Epithelial cell of esophagus (primary cell): ENCODE measurements at regions not wholly inside any gene's neighbourhood (a gene's known extent, or its start where the extent isn't known, plus 50 kb on each side); places are given as distances from the start of the nearest gene placed in this dataset.

Source experiments
- DNase-seq: peaks from one replicate; pipeline ENCODE4 v3.0.0; 2010; ENCODE audit warnings: low read depth
- H3K4me3 ChIP-seq: 2 replicates; pipeline ENCODE4 v1.5.1; 2011; ENCODE audit warnings: mild to moderate bottlenecking, low read length, control low read depth
- TF ChIP-seq, protein P1 (sequence below): IDR thresholded peaks from 2 replicates; pipeline ENCODE4 v1.5.1; 2011; ENCODE audit warnings: low read depth, mild to moderate bottlenecking, low read length, control low read depth, inconsistent platforms; ENCODE audit not compliant: insufficient read depth; ENCODE audit errors: missing control alignments

DNA sequence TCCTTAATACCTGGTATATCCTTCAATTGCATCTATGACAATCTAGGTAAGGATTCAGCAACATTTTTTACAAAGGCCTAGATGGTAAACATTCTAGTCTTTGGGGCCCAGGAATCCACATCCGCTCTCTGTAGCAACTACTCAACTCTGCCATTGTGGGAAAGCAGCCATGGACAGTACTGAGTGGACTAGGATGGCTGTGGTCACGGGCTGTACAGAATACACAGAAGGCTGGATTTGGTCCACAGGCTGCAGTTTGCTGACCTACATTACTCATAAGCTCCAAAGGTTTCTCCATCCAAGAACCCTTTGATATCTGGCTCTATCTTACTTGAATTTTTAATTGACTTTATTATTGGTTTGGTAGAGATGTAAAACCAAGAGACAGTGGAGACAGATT, 418.3 kb upstream of the LRRTM1 start:
- H3K4me3 ChIP-seq: no peak overlapping the region
- no peak for DNase-seq
- TF ChIP-seq, protein P1, sequence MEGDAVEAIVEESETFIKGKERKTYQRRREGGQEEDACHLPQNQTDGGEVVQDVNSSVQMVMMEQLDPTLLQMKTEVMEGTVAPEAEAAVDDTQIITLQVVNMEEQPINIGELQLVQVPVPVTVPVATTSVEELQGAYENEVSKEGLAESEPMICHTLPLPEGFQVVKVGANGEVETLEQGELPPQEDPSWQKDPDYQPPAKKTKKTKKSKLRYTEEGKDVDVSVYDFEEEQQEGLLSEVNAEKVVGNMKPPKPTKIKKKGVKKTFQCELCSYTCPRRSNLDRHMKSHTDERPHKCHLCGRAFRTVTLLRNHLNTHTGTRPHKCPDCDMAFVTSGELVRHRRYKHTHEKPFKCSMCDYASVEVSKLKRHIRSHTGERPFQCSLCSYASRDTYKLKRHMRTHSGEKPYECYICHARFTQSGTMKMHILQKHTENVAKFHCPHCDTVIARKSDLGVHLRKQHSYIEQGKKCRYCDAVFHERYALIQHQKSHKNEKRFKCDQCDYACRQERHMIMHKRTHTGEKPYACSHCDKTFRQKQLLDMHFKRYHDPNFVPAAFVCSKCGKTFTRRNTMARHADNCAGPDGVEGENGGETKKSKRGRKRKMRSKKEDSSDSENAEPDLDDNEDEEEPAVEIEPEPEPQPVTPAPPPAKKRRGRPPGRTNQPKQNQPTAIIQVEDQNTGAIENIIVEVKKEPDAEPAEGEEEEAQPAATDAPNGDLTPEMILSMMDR: no peak

DNA sequence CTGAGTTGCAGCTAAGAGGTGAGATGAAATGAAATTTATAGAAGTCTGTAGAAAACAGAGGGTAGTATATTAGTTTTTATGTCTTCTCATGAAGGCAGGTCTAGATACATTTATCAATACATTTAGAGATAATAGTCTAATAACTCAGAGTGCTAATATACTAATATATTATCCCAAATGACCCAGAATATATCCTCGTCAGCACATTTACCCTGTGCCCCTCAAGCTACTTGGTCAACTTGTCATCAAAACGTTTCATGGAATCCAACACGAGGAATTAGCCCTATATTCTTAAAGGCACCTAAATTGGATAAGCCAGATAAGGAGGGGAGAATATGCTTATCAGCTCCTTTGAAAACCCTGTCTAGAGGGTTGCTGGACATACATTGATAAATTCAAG, 415.1 kb upstream of the LRRTM1 start:
- DNase-seq: no peak
- TF ChIP-seq, protein P1: no peak
- H3K4me3 ChIP-seq: no peak overlapping the region

DNA sequence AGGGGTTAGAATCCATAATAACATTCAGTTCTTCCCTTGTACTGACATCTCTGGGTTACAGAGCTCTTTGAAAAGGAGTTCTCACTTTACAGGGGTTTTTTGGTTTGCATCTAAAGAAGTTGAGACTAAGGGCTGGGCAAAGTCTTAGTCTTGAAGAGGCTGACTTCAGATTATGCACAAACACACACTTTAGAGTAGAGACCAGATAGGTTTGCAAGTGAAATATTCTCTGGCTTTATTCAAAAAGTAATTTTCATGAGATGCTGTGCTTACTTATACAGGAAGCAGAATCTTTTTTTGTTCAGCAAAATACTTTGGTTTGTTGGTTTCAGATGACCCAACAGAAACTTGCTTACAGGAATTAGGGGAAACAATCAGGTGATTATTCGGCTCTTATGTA, 410.9 kb upstream of the LRRTM1 start:
- no peak for DNase-seq
- TF ChIP-seq, protein P1: no peak
- no peak overlapping the region for H3K4me3 ChIP-seq

DNA sequence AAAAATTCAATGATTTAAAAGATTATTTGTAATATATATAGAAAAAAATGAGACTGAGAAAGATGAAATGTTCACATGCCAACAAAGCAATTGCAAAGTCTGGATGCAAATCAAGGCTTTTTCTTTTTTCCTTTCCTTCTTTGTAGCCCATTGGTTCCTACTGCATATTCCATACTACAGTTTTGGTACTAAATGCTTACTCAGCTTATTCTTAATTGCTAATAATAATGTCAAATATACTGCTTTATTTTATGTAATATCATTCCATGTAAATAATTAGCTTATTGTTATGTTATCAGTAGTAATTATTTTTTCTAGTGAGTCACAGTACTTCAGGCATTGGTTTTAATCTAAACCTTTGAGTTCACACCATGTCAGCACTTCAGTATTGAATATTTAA, 407.4 kb upstream of the LRRTM1 start:
- no peak overlapping the region for H3K4me3 ChIP-seq
- DNase-seq: no peak
- TF ChIP-seq, protein P1: no peak

DNA sequence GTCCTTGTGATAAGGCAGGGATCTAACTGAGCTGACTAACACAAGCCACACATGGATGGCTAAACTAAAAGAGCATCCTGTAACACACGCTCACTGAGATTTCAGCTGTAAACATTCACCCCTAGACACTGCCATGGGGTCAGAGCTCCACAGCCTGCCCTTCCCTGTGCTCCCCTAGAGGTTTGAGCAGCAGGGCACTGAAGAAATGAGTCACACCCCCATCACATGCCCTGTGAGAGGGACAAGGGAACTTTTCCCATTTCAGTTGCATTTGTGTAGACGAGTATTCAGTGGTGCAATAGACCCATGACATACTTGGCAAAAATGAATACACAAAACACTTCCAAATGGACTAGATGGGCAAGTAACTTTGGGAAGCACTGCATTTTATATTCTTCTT, 402.4 kb upstream of the LRRTM1 start:
- no peak for DNase-seq
- H3K4me3 ChIP-seq: no peak overlapping the region
- TF ChIP-seq, protein P1: no peak

DNA sequence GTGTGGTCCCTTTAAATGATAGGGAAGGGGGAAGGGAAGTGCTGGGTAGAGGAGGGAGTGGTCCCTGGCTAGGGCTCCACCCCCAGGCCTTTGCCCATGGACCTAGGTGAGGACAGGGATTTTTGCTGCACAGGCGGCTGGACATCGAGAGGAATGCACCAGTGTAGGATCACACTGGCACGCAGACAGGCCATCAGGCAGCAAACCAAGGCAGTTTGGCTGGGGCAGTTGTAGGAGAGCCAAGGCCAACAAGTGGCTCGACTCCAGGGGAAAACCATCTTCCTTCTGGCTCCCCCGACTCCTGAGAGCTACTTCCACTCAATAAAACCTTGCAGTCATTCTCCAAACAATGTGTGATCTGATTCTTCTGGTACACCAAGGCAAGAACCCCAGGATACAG, 402.0 kb upstream of the LRRTM1 start:
- DNase-seq: no peak
- TF ChIP-seq, protein P1: no peak
- H3K4me3 ChIP-seq: no peak overlapping the region

DNA sequence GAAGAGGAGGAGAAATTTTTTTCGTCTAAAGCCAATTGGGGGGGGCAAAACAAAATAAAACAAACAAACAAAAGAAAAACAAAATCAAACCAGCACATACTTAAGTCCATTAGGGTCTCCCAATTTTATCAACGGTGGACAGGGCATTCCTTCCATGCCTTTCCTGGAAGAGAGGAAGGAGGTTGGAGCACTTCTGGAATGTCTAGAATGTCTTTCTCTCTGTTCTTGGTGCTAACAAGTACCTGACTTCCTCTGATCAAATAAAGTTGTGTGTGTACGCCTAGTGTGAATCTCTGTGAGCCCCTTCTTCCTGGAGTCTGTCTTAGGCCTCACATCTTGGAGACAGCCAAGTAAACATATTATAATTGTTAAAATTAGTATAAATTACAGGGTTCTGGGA, 399.0 kb upstream of the LRRTM1 start:
- H3K4me3 ChIP-seq: no peak overlapping the region
- TF ChIP-seq, protein P1: no peak
- DNase-seq: no peak
